ENCODE measurements at regions not wholly inside any gene's neighbourhood (a gene's known extent, or its start where the extent isn't known, plus 50 kb on each side); places are given as distances from the start of the nearest gene placed in this dataset.
"Not testable (repeated sequence)": the region's sequence is repeated elsewhere in the genome, so short reads cannot be mapped to it uniquely, and the experiment has no call there.

GRCh38 chrX:497186-498014, 110.7 kb upstream of the PPP2R3B start:
- CTCF ChIA-PET = no interaction called here
- POLR2A ChIA-PET = no interaction called here
- peaks cover 13% of the 10 kb centered on the region for H3K9me3 Mint-ChIP-seq
- H3K27ac Mint-ChIP-seq = no peak overlapping the region
- H3K4me3 Mint-ChIP-seq = no peak overlapping the region
- H3K4me1 Mint-ChIP-seq = no peaks in the 10 kb centered on the region
- H3K27me3 Mint-ChIP-seq = peaks cover 3% of the 10 kb centered on the region
- H3K36me3 Mint-ChIP-seq (ENCODE audit: low read depth) = no peaks in the 10 kb centered on the region
- no peak for DNase-seq

- DNase-seq; POLR2A ChIA-PET; H3K4me1 Mint-ChIP-seq; H3K27ac Mint-ChIP-seq; H3K27me3 Mint-ChIP-seq; H3K36me3 Mint-ChIP-seq (ENCODE audit: low read depth); CTCF ChIA-PET; H3K4me3 Mint-ChIP-seq: not testable (repeated sequence)
- H3K9me3 Mint-ChIP-seq = peaks cover 15% of the 10 kb centered on the region
Observed at GRCh38 chrX:498901-499300, 112.2 kb upstream of the PPP2R3B start.

GRCh38 chrX:499870-500364, 113.2 kb upstream of the PPP2R3B start:
- H3K4me1 Mint-ChIP-seq = no peaks in the 10 kb centered on the region
- DNase-seq = no peak
- peaks cover 15% of the 10 kb centered on the region for H3K9me3 Mint-ChIP-seq
- H3K4me3 Mint-ChIP-seq = no peak overlapping the region
- H3K27ac Mint-ChIP-seq = no peak overlapping the region
- H3K36me3 Mint-ChIP-seq (ENCODE audit: low read depth) = no peaks in the 10 kb centered on the region
- POLR2A ChIA-PET = no interaction called here
- peaks cover 3% of the 10 kb centered on the region for H3K27me3 Mint-ChIP-seq
- CTCF ChIA-PET = no interaction called here

GRCh38 chrX:500481-501010, 113.8 kb upstream of the PPP2R3B start:
- no peak overlapping the region for H3K27ac Mint-ChIP-seq
- H3K9me3 Mint-ChIP-seq = peaks cover 15% of the 10 kb centered on the region
- H3K36me3 Mint-ChIP-seq (ENCODE audit: low read depth) = no peaks in the 10 kb centered on the region

GRCh38 chrX:506341-506740, 119.6 kb upstream of the PPP2R3B start:
- Mint-ChIP-seq H3K9me3 (peaks cover 27% of the 10 kb centered on the region), H3K27me3 (no peaks in the 10 kb centered on the region), H3K27ac (no peak overlapping the region), H3K4me1 (no peaks in the 10 kb centered on the region), H3K36me3 (ENCODE audit: low read depth) (no peaks in the 10 kb centered on the region), H3K4me3 (no peak overlapping the region)
- POLR2A ChIA-PET = no interaction called here
- DNase-seq = no peak
- CTCF ChIA-PET = no interaction called here

More at GRCh38 chrX:500481-501010, 113.8 kb upstream of the PPP2R3B start:
- H3K27me3 Mint-ChIP-seq = peaks cover 3% of the 10 kb centered on the region
- ChIA-PET CTCF (no interaction called here), POLR2A (no interaction called here)
- DNase-seq = no peak
- H3K4me3 Mint-ChIP-seq = no peak overlapping the region
- no peaks in the 10 kb centered on the region for H3K4me1 Mint-ChIP-seq

- Mint-ChIP-seq H3K27me3 (no peaks in the 10 kb centered on the region), H3K36me3 (ENCODE audit: low read depth) (no peaks in the 10 kb centered on the region), H3K4me1 (no peaks in the 10 kb centered on the region), H3K27ac (no peak overlapping the region), H3K9me3 (peaks cover 14% of the 10 kb centered on the region), H3K4me3 (no peak overlapping the region)
- POLR2A ChIA-PET = no interaction called here
- CTCF ChIA-PET = no interaction called here
- no peak for DNase-seq
Observed at GRCh38 chrX:508163-508562, 121.5 kb upstream of the PPP2R3B start.

- H3K4me1 Mint-ChIP-seq, H3K27me3 Mint-ChIP-seq, H3K27ac Mint-ChIP-seq: not testable (repeated sequence)
Observed at GRCh38 chrX:508821-509220, 121.8 kb upstream of the SHOX start.

GRCh38 chrX:511089-511488, 119.5 kb upstream of the SHOX start:
- H3K4me1 Mint-ChIP-seq; H3K27ac Mint-ChIP-seq; POLR2A ChIA-PET; H3K4me3 Mint-ChIP-seq; DNase-seq; H3K36me3 Mint-ChIP-seq (ENCODE audit: low read depth); CTCF ChIA-PET; H3K27me3 Mint-ChIP-seq: not testable (repeated sequence)
- H3K9me3 Mint-ChIP-seq = peaks cover 14% of the 10 kb centered on the region

More at GRCh38 chrX:508821-509220, 121.8 kb upstream of the SHOX start:
- DNase-seq; POLR2A ChIA-PET; H3K36me3 Mint-ChIP-seq (ENCODE audit: low read depth); CTCF ChIA-PET; H3K4me3 Mint-ChIP-seq: not testable (repeated sequence)
- H3K9me3 Mint-ChIP-seq = peaks cover 14% of the 10 kb centered on the region

GRCh38 chrX:518319-518718, 112.3 kb upstream of the SHOX start:
- ChIA-PET CTCF (no interaction called here), POLR2A (no interaction called here)
- Mint-ChIP-seq H3K4me3 (no peak overlapping the region), H3K27me3 (no peaks in the 10 kb centered on the region), H3K4me1 (no peaks in the 10 kb centered on the region), H3K27ac (no peak overlapping the region), H3K36me3 (ENCODE audit: low read depth) (no peaks in the 10 kb centered on the region), H3K9me3 (peaks cover 9% of the 10 kb centered on the region)
- no peak for DNase-seq

- no peak for DNase-seq
- ChIA-PET CTCF (no interaction called here), POLR2A (no interaction called here)
- H3K36me3 Mint-ChIP-seq (ENCODE audit: low read depth) = no peaks in the 10 kb centered on the region
- H3K4me1 Mint-ChIP-seq = no peaks in the 10 kb centered on the region
- H3K9me3 Mint-ChIP-seq = peaks cover 15% of the 10 kb centered on the region
- no peak overlapping the region for H3K27ac Mint-ChIP-seq
- H3K27me3 Mint-ChIP-seq = no peaks in the 10 kb centered on the region
- H3K4me3 Mint-ChIP-seq = no peak overlapping the region
Observed at GRCh38 chrX:519741-520140, 110.8 kb upstream of the SHOX start.

GRCh38 chrX:522456-522855, 108.1 kb upstream of the SHOX start:
- POLR2A ChIA-PET = no interaction called here
- no peaks in the 10 kb centered on the region for H3K36me3 Mint-ChIP-seq (ENCODE audit: low read depth)
- CTCF ChIA-PET = no interaction called here
- H3K27me3 Mint-ChIP-seq = no peaks in the 10 kb centered on the region
- peaks cover 25% of the 10 kb centered on the region for H3K9me3 Mint-ChIP-seq
- no peaks in the 10 kb centered on the region for H3K4me1 Mint-ChIP-seq
- no peak for DNase-seq
- no peak overlapping the region for H3K4me3 Mint-ChIP-seq
- no peak overlapping the region for H3K27ac Mint-ChIP-seq

- Mint-ChIP-seq H3K4me3 (no peak overlapping the region), H3K36me3 (ENCODE audit: low read depth) (no peaks in the 10 kb centered on the region)
Observed at GRCh38 chrX:525134-525533, 105.5 kb upstream of the SHOX start.

GRCh38 chrX:526295-527224, 104.0 kb upstream of the SHOX start:
- ChIA-PET CTCF (no interaction called here), POLR2A (no interaction called here)
- Mint-ChIP-seq H3K9me3 (peaks cover 39% of the 10 kb centered on the region), H3K27ac (no peak overlapping the region), H3K36me3 (ENCODE audit: low read depth) (no peaks in the 10 kb centered on the region), H3K27me3 (no peaks in the 10 kb centered on the region), H3K4me3 (no peak overlapping the region), H3K4me1 (no peaks in the 10 kb centered on the region)
- no peak for DNase-seq

More at GRCh38 chrX:525134-525533, 105.5 kb upstream of the SHOX start:
- no peak for DNase-seq
- no peaks in the 10 kb centered on the region for H3K27me3 Mint-ChIP-seq
- H3K4me1 Mint-ChIP-seq = no peaks in the 10 kb centered on the region
- no peak overlapping the region for H3K27ac Mint-ChIP-seq
- ChIA-PET POLR2A (no interaction called here), CTCF (no interaction called here)
- H3K9me3 Mint-ChIP-seq = peaks cover 31% of the 10 kb centered on the region
